ENCODE measurements at regions not wholly inside any gene's neighbourhood (a gene's known extent, or its start where the extent isn't known, plus 50 kb on each side); places are given as distances from the start of the nearest gene placed in this dataset.

GRCh38 chr4:34964613-34965012 is 1279.7 kb downstream of the ARAP2 start:
- TF ChIP-seq TCF7L2 (IDR thresholded peaks at IDR 0.05; ENCODE audit: low read depth, low read length) = no peak
- no peak for TF ChIP-seq REST (IDR thresholded peaks at IDR 0.05; ENCODE audit: insufficient read depth in 1 of 2, low read depth in 2 of 2, low read length in 1 of 2)
- TF ChIP-seq CTCF (IDR thresholded peaks at IDR 0.05) = no peak
- TF ChIP-seq SIN3A (IDR thresholded peaks at IDR 0.05; ENCODE audit: borderline replicate concordance, insufficient read depth, low read depth, low read length) = no peak

All from Panc1 (cell line).